ENCODE measurements at regions not wholly inside any gene's neighbourhood (a gene's known extent, or its start where the extent isn't known, plus 50 kb on each side); places are given as distances from the start of the nearest gene placed in this dataset.

GRCh38 chr15:84400017-84400740 is 164.6 kb downstream of the GOLGA6L4 start:
- RAD21 ChIA-PET (ENCODE audit: low non-redundant PET in 1 of 2, low total read pairs in 2 of 2, uncharacterized antibody in 2 of 2, unreplicated experiment in 2 of 2), result no interaction called here
- CTCF ChIA-PET, result no interaction called here

More at GRCh38 chr15:84400017-84400740, 164.6 kb downstream of the GOLGA6L4 start:
- POLR2A ChIA-PET, result no interaction called here
- no peak overlapping the region for H3K4me3 ChIP-seq (replicated peaks in 1 of 2; ENCODE audit: low read depth in 1 of 2, low read length in 2 of 2)
- DNase-seq (ENCODE audit: low read depth, low spot score) (no peak), ATAC-seq (no peak)
- BruUV-seq (replicated peaks), result no TSS peak
- no peaks in the 10 kb centered on the region for H3K79me2 ChIP-seq (ENCODE audit: insufficient read depth, low read length)
- no peak overlapping the region for H3K27ac ChIP-seq (ENCODE audit: low read depth, low read length)
- no peaks in the 10 kb centered on the region for H3K4me1 ChIP-seq (ENCODE audit: control insufficient read depth in 1 of 2, insufficient read depth in 2 of 2, low read length in 2 of 2)
- H3K9ac ChIP-seq (ENCODE audit: low read length), result no peak overlapping the region
- H3K27me3 ChIP-seq (ENCODE audit: insufficient read depth, low read length), result no peaks in the 10 kb centered on the region
- H4K20me1 ChIP-seq (ENCODE audit: insufficient read depth), result no peaks in the 10 kb centered on the region
- intact Hi-C loops (cut with micrococcal nuclease), result no loop called here
- no peaks in the 10 kb centered on the region for H3K9me3 ChIP-seq (ENCODE audit: control insufficient read depth in 1 of 2, insufficient read depth in 1 of 2, low read depth in 1 of 2, low read length in 2 of 2)
- H2AFZ ChIP-seq (ENCODE audit: low read depth, low read length, poor library complexity, severe bottlenecking), result no peak overlapping the region
- TF ChIP-seq ZFX (IDR thresholded peaks at IDR 0.05) (no peak), SIN3A (IDR thresholded peaks at IDR 0.05; ENCODE audit: low read depth) (no peak), EZH2phosphoT487 (IDR thresholded peaks at IDR 0.05; ENCODE audit: borderline replicate concordance) (no peak), FOSL1 (IDR thresholded peaks at IDR 0.05; ENCODE audit: low read depth) (no peak), ZBTB33 (IDR thresholded peaks at IDR 0.05; ENCODE audit: extremely low read depth, insufficient replicate concordance, low read length) (no peak), SRF (IDR thresholded peaks at IDR 0.05; ENCODE audit: low read depth) (no peak), CBX3 (IDR thresholded peaks at IDR 0.05; ENCODE audit: low read depth) (no peak), SP1 (IDR thresholded peaks at IDR 0.05; ENCODE audit: low read depth) (no peak), POLR2A (IDR thresholded peaks at IDR 0.05; ENCODE audit: borderline replicate concordance, extremely low read depth, insufficient read depth, insufficient read length) (no peak), REST (IDR thresholded peaks at IDR 0.05; ENCODE audit: low read depth) (no peak), ELF1 (IDR thresholded peaks at IDR 0.05; ENCODE audit: borderline replicate concordance, low read depth) (no peak)
- TF ChIP-seq, protein P1, sequence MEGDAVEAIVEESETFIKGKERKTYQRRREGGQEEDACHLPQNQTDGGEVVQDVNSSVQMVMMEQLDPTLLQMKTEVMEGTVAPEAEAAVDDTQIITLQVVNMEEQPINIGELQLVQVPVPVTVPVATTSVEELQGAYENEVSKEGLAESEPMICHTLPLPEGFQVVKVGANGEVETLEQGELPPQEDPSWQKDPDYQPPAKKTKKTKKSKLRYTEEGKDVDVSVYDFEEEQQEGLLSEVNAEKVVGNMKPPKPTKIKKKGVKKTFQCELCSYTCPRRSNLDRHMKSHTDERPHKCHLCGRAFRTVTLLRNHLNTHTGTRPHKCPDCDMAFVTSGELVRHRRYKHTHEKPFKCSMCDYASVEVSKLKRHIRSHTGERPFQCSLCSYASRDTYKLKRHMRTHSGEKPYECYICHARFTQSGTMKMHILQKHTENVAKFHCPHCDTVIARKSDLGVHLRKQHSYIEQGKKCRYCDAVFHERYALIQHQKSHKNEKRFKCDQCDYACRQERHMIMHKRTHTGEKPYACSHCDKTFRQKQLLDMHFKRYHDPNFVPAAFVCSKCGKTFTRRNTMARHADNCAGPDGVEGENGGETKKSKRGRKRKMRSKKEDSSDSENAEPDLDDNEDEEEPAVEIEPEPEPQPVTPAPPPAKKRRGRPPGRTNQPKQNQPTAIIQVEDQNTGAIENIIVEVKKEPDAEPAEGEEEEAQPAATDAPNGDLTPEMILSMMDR (IDR thresholded peaks at IDR 0.05 in 2 of 3, conservative IDR thresholded peaks at IDR 0.05 in 1 of 3; ENCODE audit: borderline replicate concordance in 1 of 3, insufficient read depth in 1 of 3, low read depth in 2 of 3, low read length in 2 of 3), result no peak
- TF ChIP-seq, protein P2, sequence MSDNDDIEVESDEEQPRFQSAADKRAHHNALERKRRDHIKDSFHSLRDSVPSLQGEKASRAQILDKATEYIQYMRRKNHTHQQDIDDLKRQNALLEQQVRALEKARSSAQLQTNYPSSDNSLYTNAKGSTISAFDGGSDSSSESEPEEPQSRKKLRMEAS (IDR thresholded peaks at IDR 0.05), result no peak
- H3K4me2 ChIP-seq (ENCODE audit: low read length), result no peak overlapping the region
- H3K36me3 ChIP-seq (ENCODE audit: control insufficient read depth in 1 of 2, insufficient read depth in 2 of 2, low read length in 2 of 2), result no peaks in the 10 kb centered on the region
- no peaks in the 10 kb centered on the region for H3K9me2 ChIP-seq (ENCODE audit: insufficient read depth)
